GM23338 (cell line): ENCODE measurements at regions not wholly inside any gene's neighbourhood (a gene's known extent, or its start where the extent isn't known, plus 50 kb on each side); places are given as distances from the start of the nearest gene placed in this dataset.

Experiments used
- ATAC-seq: fragments of 200-7000 bp; cut with Tn5 transposase; 3 replicates; pipeline ENCODE4 v1.9.1; 2020
- DNase-seq: peaks from one replicate; pipeline ENCODE4 v3.0.0-alpha.2; 2015; ENCODE audit warnings: low spot score
- H2AFZ ChIP-seq: fragments of 200-600 bp; sonication (generic); 2 replicates; pipeline ENCODE4 v1.8.0; 2016; ENCODE audit warnings: antibody characterized with exemption, mild to moderate bottlenecking, moderate library complexity
- H3F3A ChIP-seq: fragments of 200-600 bp; sonication (generic); replicated peaks from 2 replicates; pipeline ENCODE4 v1.8.0; 2017; ENCODE audit warnings: antibody characterized with exemption, mixed run types, low read depth
- H3K27ac ChIP-seq: fragments of 200-600 bp; sonication (generic); 2 replicates; pipeline ENCODE4 v1.6.1; 2016; ENCODE audit warnings: low read depth
- H3K27me3 ChIP-seq: fragments of 200-600 bp; sonication (generic); 2 replicates; pipeline ENCODE4 v1.8.0; 2016; ENCODE audit warnings: mild to moderate bottlenecking, mixed run types, moderate library complexity; ENCODE audit not compliant: insufficient read depth
- H3K36me3 ChIP-seq: fragments of 200-600 bp; sonication (generic); 2 replicates; pipeline ENCODE4 v1.8.0; 2016; ENCODE audit warnings: mild to moderate bottlenecking; ENCODE audit not compliant: insufficient read depth
- H3K4me1 ChIP-seq: fragments of 200-600 bp; sonication (generic); 2 replicates; pipeline ENCODE4 v1.8.0; 2016; ENCODE audit warnings: mild to moderate bottlenecking, moderate library complexity; ENCODE audit not compliant: insufficient read depth
- H3K4me2 ChIP-seq: fragments of 200-600 bp; sonication (generic); 2 replicates; pipeline ENCODE4 v1.7.1; 2017; ENCODE audit warnings: mixed run types
- H3K4me3 ChIP-seq: fragments of 200-600 bp; sonication (generic); 2 replicates; pipeline ENCODE4 v1.6.1; 2016; ENCODE audit warnings: mixed run types
- H3K79me2 ChIP-seq: fragments of 200-600 bp; sonication (generic); replicated peaks from 2 replicates; pipeline ENCODE4 v1.8.0; 2017; ENCODE audit warnings: mild to moderate bottlenecking; ENCODE audit not compliant: insufficient read depth
- H3K9me2 ChIP-seq: fragments of 200-600 bp; sonication (generic); 2 replicates; pipeline ENCODE4 v1.8.0; 2017; ENCODE audit not compliant: insufficient read depth
- H4K20me1 ChIP-seq: fragments of 200-600 bp; sonication (generic); replicated peaks from 2 replicates; pipeline ENCODE4 v1.8.0; 2017; ENCODE audit warnings: mild to moderate bottlenecking; ENCODE audit not compliant: insufficient read depth
- H3K27ac Mint-ChIP-seq: 2 replicates; pipeline ENCODE4 v1.8.0; 2020; ENCODE audit warnings: inconsistent platforms, mild to moderate bottlenecking, moderate library complexity, mixed read lengths
- H3K27me3 Mint-ChIP-seq: 3 replicates; pipeline ENCODE4 v1.8.0; 2022; ENCODE audit warnings: low read depth, mild to moderate bottlenecking, moderate library complexity, mixed read lengths, inconsistent platforms; ENCODE audit not compliant: insufficient read depth, poor library complexity
- H3K36me3 Mint-ChIP-seq: 3 replicates; pipeline ENCODE4 v1.8.0; 2021; ENCODE audit warnings: low read depth, mild to moderate bottlenecking, inconsistent platforms, moderate library complexity, mixed read lengths
- H3K4me1 Mint-ChIP-seq: 3 replicates; pipeline ENCODE4 v1.8.0; 2020; ENCODE audit warnings: mild to moderate bottlenecking, inconsistent platforms, mixed read lengths
- H3K4me3 Mint-ChIP-seq: 3 replicates; pipeline ENCODE4 v1.8.0; 2021; ENCODE audit warnings: moderate library complexity, mild to moderate bottlenecking, inconsistent platforms, mixed read lengths
- H3K9me3 Mint-ChIP-seq: 3 replicates; pipeline ENCODE4 v1.8.0; 2020; ENCODE audit warnings: moderate library complexity, mild to moderate bottlenecking, inconsistent platforms, mixed read lengths
- EZH2 ChIP-seq: fragments of 200-600 bp; sonication (generic); IDR thresholded peaks from one replicate; pipeline ENCODE4 v1.8.0; 2017; ENCODE audit warnings: antibody characterized with exemption, mild to moderate bottlenecking, low read depth; ENCODE audit not compliant: unreplicated experiment
- EZH2phosphoT487 ChIP-seq: fragments of 200-600 bp; sonication (generic); IDR thresholded peaks from one replicate; pipeline ENCODE4 v1.8.1; 2018; ENCODE audit warnings: antibody characterized with exemption; ENCODE audit not compliant: unreplicated experiment
- JUNB ChIP-seq: IDR thresholded peaks from one replicate; pipeline ENCODE4 v1.6.1; 2016; ENCODE audit warnings: antibody characterized with exemption; ENCODE audit not compliant: unreplicated experiment
- NANOG ChIP-seq: IDR thresholded peaks from 2 replicates; pipeline ENCODE4 v1.6.1; 2016; ENCODE audit warnings: antibody characterized with exemption, borderline replicate concordance
- POLR2AphosphoS5 ChIP-seq: IDR thresholded peaks from 2 replicates; pipeline ENCODE4 v1.6.1; 2016; ENCODE audit warnings: antibody characterized with exemption, low read depth
- STAT1 ChIP-seq: IDR thresholded peaks from one replicate; pipeline ENCODE4 v1.6.1; 2016; ENCODE audit warnings: antibody characterized with exemption; ENCODE audit not compliant: unreplicated experiment
- ZNF331 ChIP-seq: fragments of 250-450 bp; sonication (Bioruptor Pico); IDR thresholded peaks from 2 replicates; pipeline ENCODE4 v1.5.0; 2020; ENCODE audit warnings: low read depth, mild to moderate bottlenecking, moderate library complexity
- TF ChIP-seq, protein P1 (sequence below): IDR thresholded peaks from 2 replicates; pipeline ENCODE4 v1.6.1; 2016; ENCODE audit warnings: antibody characterized with exemption
- TF ChIP-seq, protein P2 (sequence below): IDR thresholded peaks from one replicate; pipeline ENCODE4 v1.6.1; 2018; ENCODE audit warnings: antibody characterized with exemption; ENCODE audit not compliant: unreplicated experiment
- TF ChIP-seq, protein P3 (sequence below), 2 experiments: fragments of 200-600 bp in 1 of 2; sonication (generic) in 1 of 2; conservative IDR thresholded peaks; 2 replicates each; pipeline versions ENCODE4 v1.5.1 to v1.6.1; 2016 to 2017; ENCODE audit warnings: antibody characterized with exemption in 2 of 2, low read depth in 2 of 2, mild to moderate bottlenecking in 2 of 2, moderate library complexity in 1 of 2

DNA sequence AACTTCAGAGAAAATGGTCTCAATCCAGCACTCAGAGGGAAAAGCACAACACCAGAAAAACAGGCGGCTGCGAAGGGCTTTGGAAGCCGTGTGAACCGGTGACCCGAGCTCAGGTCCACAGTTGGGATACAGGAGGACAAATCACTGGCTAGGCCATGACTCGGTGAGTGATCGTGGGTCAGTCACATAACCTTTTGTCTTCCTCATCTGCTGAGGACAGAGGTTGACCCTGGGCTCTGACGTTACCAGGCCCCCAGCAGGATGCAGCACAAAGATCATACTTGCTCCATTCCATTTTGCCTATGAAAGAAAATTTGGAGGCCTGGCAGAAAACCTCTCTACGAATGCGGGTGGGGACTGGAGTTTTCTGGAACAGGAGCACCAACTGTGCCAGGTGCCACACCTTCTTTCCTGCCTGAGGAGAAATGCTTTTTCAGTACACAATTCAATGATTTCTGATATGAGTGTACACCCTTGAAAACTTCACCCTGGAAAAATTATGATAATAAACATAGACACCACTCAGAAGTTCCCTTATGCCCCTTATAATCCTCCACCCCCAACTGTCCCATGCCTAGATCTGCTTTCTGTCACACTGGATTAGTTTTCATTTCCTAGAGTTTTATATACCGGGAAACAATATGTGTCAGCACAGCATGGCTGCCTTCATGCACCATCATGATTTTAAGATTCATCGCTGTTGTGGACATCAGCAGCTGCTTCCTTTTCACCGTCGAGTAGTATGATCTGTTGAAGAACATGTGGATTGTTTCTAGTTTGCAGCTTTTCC, 85.3 kb upstream of the RALGAPA2 start (continued):
- TF ChIP-seq, protein P1, sequence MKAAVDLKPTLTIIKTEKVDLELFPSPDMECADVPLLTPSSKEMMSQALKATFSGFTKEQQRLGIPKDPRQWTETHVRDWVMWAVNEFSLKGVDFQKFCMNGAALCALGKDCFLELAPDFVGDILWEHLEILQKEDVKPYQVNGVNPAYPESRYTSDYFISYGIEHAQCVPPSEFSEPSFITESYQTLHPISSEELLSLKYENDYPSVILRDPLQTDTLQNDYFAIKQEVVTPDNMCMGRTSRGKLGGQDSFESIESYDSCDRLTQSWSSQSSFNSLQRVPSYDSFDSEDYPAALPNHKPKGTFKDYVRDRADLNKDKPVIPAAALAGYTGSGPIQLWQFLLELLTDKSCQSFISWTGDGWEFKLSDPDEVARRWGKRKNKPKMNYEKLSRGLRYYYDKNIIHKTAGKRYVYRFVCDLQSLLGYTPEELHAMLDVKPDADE, result no peak
- TF ChIP-seq STAT1 (no peak), ZNF331 (CRISPR knock-in tag) (no peak)
- TF ChIP-seq, protein P2, sequence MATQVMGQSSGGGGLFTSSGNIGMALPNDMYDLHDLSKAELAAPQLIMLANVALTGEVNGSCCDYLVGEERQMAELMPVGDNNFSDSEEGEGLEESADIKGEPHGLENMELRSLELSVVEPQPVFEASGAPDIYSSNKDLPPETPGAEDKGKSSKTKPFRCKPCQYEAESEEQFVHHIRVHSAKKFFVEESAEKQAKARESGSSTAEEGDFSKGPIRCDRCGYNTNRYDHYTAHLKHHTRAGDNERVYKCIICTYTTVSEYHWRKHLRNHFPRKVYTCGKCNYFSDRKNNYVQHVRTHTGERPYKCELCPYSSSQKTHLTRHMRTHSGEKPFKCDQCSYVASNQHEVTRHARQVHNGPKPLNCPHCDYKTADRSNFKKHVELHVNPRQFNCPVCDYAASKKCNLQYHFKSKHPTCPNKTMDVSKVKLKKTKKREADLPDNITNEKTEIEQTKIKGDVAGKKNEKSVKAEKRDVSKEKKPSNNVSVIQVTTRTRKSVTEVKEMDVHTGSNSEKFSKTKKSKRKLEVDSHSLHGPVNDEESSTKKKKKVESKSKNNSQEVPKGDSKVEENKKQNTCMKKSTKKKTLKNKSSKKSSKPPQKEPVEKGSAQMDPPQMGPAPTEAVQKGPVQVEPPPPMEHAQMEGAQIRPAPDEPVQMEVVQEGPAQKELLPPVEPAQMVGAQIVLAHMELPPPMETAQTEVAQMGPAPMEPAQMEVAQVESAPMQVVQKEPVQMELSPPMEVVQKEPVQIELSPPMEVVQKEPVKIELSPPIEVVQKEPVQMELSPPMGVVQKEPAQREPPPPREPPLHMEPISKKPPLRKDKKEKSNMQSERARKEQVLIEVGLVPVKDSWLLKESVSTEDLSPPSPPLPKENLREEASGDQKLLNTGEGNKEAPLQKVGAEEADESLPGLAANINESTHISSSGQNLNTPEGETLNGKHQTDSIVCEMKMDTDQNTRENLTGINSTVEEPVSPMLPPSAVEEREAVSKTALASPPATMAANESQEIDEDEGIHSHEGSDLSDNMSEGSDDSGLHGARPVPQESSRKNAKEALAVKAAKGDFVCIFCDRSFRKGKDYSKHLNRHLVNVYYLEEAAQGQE, result no peak
- TF ChIP-seq, protein P3, sequence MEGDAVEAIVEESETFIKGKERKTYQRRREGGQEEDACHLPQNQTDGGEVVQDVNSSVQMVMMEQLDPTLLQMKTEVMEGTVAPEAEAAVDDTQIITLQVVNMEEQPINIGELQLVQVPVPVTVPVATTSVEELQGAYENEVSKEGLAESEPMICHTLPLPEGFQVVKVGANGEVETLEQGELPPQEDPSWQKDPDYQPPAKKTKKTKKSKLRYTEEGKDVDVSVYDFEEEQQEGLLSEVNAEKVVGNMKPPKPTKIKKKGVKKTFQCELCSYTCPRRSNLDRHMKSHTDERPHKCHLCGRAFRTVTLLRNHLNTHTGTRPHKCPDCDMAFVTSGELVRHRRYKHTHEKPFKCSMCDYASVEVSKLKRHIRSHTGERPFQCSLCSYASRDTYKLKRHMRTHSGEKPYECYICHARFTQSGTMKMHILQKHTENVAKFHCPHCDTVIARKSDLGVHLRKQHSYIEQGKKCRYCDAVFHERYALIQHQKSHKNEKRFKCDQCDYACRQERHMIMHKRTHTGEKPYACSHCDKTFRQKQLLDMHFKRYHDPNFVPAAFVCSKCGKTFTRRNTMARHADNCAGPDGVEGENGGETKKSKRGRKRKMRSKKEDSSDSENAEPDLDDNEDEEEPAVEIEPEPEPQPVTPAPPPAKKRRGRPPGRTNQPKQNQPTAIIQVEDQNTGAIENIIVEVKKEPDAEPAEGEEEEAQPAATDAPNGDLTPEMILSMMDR (conservative IDR thresholded peaks at IDR 0.05; ENCODE audit: low read depth in 2 of 2), result no peak

DNA sequence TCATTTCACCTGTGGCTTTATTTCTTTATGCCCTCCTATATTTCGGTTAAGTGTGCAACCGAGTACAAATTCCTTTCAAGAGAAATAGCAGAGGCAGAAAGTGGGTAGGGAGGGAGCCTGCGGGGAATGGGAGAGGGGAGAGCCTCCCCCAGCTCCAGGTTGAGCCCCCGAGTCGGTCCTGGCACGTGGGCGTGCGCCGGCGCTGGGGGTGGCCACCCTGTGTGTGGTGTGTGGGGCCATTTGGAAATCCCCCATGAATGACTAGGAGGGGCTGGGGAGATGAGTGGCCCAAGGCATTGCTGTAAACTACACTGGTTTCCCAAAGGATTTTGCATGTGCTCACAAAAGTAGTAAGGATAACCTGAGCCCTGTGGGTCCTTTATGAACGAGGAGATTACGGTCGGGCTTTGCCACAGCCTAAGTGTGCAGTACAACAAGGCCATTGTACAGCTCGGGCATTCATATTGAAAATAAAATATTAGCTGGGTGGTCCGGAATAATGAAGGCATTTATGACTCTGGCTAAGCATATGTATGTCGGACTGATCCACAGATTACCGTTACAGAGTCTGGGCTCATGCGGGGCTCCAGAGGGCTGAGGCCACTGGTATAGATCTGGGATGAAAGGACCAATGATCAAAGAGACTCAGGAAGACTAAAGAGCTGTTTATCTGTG, 84.5 kb upstream of the RALGAPA2 start:
- no peak overlapping the region for H3K4me3 Mint-ChIP-seq
- no peak overlapping the region for H3K27ac ChIP-seq

More for the DNA sequence above, 84.5 kb upstream of the RALGAPA2 start:
- H3K4me1 ChIP-seq, result no peaks in the 10 kb centered on the region
- H3K4me3 ChIP-seq, result no peak overlapping the region
- H3K9me3 Mint-ChIP-seq, result no peaks in the 10 kb centered on the region
- no peaks in the 10 kb centered on the region for H4K20me1 ChIP-seq
- no peaks in the 10 kb centered on the region for H3K36me3 Mint-ChIP-seq
- peak overlapping the region; percentile 56; the same call in 1 of the 2 replicates for H2AFZ ChIP-seq
- H3K27me3 Mint-ChIP-seq, result peaks cover 6% of the 10 kb centered on the region
- no peaks in the 10 kb centered on the region for H3K79me2 ChIP-seq
- H3K27me3 ChIP-seq, result no peaks in the 10 kb centered on the region
- no peak for DNase-seq
- H3K9me2 ChIP-seq, result no peaks in the 10 kb centered on the region
- ATAC-seq, result no peak
- H3K27ac Mint-ChIP-seq, result no peak overlapping the region
- no peaks in the 10 kb centered on the region for H3F3A ChIP-seq
- H3K4me1 Mint-ChIP-seq, result no peaks in the 10 kb centered on the region
- H3K36me3 ChIP-seq, result no peaks in the 10 kb centered on the region
- TF ChIP-seq EZH2, result no peak
- no peak for TF ChIP-seq ZNF331 (CRISPR knock-in tag)
- TF ChIP-seq, protein P2, result no peak
- TF ChIP-seq NANOG, result no peak
- no peak for TF ChIP-seq JUNB
- TF ChIP-seq POLR2AphosphoS5, result no peak
- no peak for TF ChIP-seq EZH2phosphoT487
- TF ChIP-seq, protein P3 (conservative IDR thresholded peaks at IDR 0.05; ENCODE audit: low read depth in 2 of 2), result no peak
- TF ChIP-seq, protein P1, result no peak
- H3K4me2 ChIP-seq, result no peak overlapping the region
